ENCODE measurements at regions not wholly inside any gene's neighbourhood (a gene's known extent, or its start where the extent isn't known, plus 50 kb on each side); places are given as distances from the start of the nearest gene placed in this dataset.

DNA sequence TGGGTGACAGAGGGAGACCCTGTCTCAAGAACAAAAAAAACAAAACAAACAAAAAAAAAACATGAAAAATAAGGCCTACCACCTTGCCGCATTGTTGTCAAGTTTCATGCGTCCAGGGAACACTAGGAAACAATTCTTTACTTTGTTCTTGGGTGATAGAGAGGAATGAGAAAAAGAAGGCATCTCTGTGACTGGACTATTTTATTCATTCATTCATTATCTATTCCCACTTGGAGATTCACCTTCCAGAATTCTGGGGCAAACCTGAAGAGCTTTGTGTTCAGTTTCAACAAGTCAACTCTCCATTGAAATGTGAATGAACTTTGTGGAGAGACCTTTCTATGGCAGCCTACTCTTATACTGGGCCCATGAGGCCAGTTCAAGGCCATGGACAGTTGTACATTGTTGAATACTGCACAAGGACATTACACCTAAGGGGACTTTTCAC, 88.5 kb upstream of the NDUFV2 start:
- DNase-seq (ENCODE audit: low read depth in 1 of 2, low spot score in 1 of 2), result no peak
- Histone ChIP-seq H3K27me3 (ENCODE audit: insufficient read depth, poor library complexity, severe bottlenecking) (peaks cover 5% of the 10 kb centered on the region), H3K4me3 (replicated peaks; ENCODE audit: insufficient read depth, low read length) (no peak overlapping the region), H3K27ac (replicated peaks) (no peak overlapping the region)
- no peak for TF ChIP-seq POLR2AphosphoS5 (IDR thresholded peaks at IDR 0.05; ENCODE audit: low read depth)
- TF ChIP-seq, protein P1, sequence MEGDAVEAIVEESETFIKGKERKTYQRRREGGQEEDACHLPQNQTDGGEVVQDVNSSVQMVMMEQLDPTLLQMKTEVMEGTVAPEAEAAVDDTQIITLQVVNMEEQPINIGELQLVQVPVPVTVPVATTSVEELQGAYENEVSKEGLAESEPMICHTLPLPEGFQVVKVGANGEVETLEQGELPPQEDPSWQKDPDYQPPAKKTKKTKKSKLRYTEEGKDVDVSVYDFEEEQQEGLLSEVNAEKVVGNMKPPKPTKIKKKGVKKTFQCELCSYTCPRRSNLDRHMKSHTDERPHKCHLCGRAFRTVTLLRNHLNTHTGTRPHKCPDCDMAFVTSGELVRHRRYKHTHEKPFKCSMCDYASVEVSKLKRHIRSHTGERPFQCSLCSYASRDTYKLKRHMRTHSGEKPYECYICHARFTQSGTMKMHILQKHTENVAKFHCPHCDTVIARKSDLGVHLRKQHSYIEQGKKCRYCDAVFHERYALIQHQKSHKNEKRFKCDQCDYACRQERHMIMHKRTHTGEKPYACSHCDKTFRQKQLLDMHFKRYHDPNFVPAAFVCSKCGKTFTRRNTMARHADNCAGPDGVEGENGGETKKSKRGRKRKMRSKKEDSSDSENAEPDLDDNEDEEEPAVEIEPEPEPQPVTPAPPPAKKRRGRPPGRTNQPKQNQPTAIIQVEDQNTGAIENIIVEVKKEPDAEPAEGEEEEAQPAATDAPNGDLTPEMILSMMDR (IDR thresholded peaks at IDR 0.05; ENCODE audit: insufficient read depth, low read length), result no peak
- no peak for TF ChIP-seq GABPA (IDR thresholded peaks at IDR 0.05; ENCODE audit: low read depth)
- no peak for TF ChIP-seq SPI1 (IDR thresholded peaks at IDR 0.05; ENCODE audit: borderline replicate concordance, low read depth)
- TF ChIP-seq, protein P2, sequence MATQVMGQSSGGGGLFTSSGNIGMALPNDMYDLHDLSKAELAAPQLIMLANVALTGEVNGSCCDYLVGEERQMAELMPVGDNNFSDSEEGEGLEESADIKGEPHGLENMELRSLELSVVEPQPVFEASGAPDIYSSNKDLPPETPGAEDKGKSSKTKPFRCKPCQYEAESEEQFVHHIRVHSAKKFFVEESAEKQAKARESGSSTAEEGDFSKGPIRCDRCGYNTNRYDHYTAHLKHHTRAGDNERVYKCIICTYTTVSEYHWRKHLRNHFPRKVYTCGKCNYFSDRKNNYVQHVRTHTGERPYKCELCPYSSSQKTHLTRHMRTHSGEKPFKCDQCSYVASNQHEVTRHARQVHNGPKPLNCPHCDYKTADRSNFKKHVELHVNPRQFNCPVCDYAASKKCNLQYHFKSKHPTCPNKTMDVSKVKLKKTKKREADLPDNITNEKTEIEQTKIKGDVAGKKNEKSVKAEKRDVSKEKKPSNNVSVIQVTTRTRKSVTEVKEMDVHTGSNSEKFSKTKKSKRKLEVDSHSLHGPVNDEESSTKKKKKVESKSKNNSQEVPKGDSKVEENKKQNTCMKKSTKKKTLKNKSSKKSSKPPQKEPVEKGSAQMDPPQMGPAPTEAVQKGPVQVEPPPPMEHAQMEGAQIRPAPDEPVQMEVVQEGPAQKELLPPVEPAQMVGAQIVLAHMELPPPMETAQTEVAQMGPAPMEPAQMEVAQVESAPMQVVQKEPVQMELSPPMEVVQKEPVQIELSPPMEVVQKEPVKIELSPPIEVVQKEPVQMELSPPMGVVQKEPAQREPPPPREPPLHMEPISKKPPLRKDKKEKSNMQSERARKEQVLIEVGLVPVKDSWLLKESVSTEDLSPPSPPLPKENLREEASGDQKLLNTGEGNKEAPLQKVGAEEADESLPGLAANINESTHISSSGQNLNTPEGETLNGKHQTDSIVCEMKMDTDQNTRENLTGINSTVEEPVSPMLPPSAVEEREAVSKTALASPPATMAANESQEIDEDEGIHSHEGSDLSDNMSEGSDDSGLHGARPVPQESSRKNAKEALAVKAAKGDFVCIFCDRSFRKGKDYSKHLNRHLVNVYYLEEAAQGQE (IDR thresholded peaks at IDR 0.05; ENCODE audit: insufficient replicate concordance, low read depth), result no peak

DNA sequence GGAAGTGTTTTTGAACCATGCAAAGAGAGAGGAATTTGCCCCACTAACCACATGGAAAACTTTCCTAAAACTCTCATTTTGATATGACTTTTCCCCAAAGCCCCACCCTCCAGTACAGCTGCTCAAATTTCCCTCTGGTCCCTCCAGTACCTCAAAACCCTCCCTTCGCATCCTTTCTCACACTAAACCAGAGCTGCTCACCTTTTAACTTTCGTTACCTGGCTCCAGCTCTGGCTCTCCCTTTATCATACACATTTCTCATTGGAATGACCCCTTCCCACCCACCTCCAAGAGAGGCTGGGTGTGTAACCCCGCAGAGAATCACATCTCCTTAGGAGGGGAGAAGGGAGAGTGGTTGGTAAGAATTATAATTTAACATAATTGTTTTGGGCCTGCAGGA, 86.8 kb upstream of the NDUFV2 start:
- TF ChIP-seq POLR2AphosphoS5 (IDR thresholded peaks at IDR 0.05; ENCODE audit: low read depth) (no peak), GABPA (IDR thresholded peaks at IDR 0.05; ENCODE audit: low read depth) (no peak)
- TF ChIP-seq, protein P2 (IDR thresholded peaks at IDR 0.05; ENCODE audit: insufficient replicate concordance, low read depth), result no peak
- Histone ChIP-seq H3K4me3 (replicated peaks; ENCODE audit: insufficient read depth, low read length) (no peak overlapping the region), H3K27me3 (ENCODE audit: insufficient read depth, poor library complexity, severe bottlenecking) (no peaks in the 10 kb centered on the region), H3K27ac (replicated peaks) (no peak overlapping the region)
- DNase-seq (ENCODE audit: low read depth in 1 of 2, low spot score in 1 of 2), result no peak

DNA sequence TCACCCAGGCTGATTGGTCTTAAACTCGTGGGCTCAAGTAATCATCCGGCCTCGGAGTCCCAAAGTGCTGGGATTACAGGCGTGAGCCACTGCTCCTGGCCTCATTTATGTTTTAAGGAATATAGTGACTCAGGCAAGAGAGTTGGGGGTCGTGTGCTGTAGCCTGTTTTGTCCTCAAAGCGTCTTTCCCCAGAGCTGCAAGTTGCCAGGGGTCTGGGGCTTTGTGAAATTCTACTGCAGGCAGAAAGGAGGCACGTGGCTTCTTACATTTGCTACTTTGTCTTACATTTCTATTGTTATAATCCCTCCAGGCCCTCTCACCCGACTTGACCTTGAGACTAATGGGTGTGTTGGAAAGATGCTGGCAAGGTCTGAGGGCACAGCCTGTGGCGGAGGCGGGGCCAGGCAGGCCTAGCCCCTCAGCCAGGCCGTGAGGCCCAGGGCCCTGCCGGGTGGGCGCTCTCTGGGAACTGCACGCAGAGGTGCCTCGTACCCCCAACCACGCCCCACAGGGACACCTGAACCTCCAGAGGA, 85.8 kb upstream of the NDUFV2 start:
- TF ChIP-seq, protein P1 (IDR thresholded peaks at IDR 0.05; ENCODE audit: insufficient read depth, low read length), result no peak
- TF ChIP-seq POLR2AphosphoS5 (IDR thresholded peaks at IDR 0.05; ENCODE audit: low read depth) (no peak), GABPA (IDR thresholded peaks at IDR 0.05; ENCODE audit: low read depth) (no peak)
- Histone ChIP-seq H3K27me3 (ENCODE audit: insufficient read depth, poor library complexity, severe bottlenecking) (no peaks in the 10 kb centered on the region), H3K4me3 (replicated peaks; ENCODE audit: insufficient read depth, low read length) (no peak overlapping the region), H3K27ac (replicated peaks) (no peak overlapping the region)
- DNase-seq (ENCODE audit: low read depth in 1 of 2, low spot score in 1 of 2), result no peak

DNA sequence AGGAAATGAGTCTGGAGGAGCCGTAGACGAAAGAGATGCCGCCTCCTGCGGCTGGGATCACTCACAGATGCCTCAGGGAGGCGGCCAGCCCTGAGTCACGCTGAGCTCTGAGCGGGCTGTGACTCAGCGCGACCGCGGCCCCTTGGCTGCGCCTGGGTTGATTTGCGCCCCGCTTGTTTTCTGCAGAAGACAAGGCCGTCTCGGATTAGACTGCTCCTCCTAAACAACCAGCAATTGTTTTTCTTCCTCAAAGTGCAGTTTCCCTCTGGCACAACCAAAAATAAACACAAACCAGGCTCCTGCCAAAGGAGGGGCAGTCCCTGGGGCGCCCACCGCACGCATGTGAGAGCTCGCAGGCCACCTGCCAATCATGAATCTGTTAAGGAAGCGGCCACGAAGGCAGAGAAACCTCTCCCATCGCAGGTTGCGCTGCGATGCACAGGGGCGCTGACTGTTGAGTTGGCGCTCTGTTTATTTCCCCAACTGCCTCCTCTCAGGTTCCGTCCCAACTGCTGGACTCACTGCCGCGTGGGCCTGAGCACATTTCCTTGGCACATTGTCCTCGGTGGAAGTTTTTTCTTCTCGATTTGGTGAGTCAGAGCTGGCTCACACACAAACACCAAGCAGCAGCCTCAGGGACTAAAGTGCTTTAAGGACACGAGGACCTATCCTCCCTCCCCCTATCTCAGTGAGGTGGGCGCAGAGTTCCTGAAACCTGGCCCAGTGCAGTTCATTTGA, 85.2 kb upstream of the NDUFV2 start:
- no peaks in the 10 kb centered on the region for H3K27me3 ChIP-seq (ENCODE audit: insufficient read depth, poor library complexity, severe bottlenecking)
- H3K4me3 ChIP-seq (replicated peaks; ENCODE audit: insufficient read depth, low read length), result no peak overlapping the region
- no peak overlapping the region for H3K27ac ChIP-seq (replicated peaks)
- DNase-seq (ENCODE audit: low read depth in 1 of 2, low spot score in 1 of 2), result peak in 1 of 2 experiments; percentile 67
- TF ChIP-seq SPI1 (IDR thresholded peaks at IDR 0.05; ENCODE audit: borderline replicate concordance, low read depth) (no peak), POLR2AphosphoS5 (IDR thresholded peaks at IDR 0.05; ENCODE audit: low read depth) (no peak), GABPA (IDR thresholded peaks at IDR 0.05; ENCODE audit: low read depth) (no peak)
- TF ChIP-seq, protein P1 (IDR thresholded peaks at IDR 0.05; ENCODE audit: insufficient read depth, low read length), result no peak
- TF ChIP-seq, protein P2 (IDR thresholded peaks at IDR 0.05; ENCODE audit: insufficient replicate concordance, low read depth), result no peak

Data from HL-60 (cell line).